ENCODE measurements at regions not wholly inside any gene's neighbourhood (a gene's known extent, or its start where the extent isn't known, plus 50 kb on each side); places are given as distances from the start of the nearest gene placed in this dataset.

- TF ChIP-seq CTCF (conservative IDR thresholded peaks at IDR 0.05; ENCODE audit: low read depth in 2 of 2) (no peak), CREB1 (CRISPR knock-in tag; IDR thresholded peaks at IDR 0.05; ENCODE audit: low read depth) (no peak)
Observed at GRCh38 chr7:124284937-124285336, 252.1 kb upstream of the TMEM229A start (continued).

GRCh38 chr7:124276005-124276622 is 243.2 kb upstream of the TMEM229A start:
- no peaks in the 10 kb centered on the region for H3K27me3 ChIP-seq (ENCODE audit: insufficient read depth)
- H3K79me2 ChIP-seq (replicated peaks; ENCODE audit: insufficient read depth), result no peaks in the 10 kb centered on the region
- H3K9me2 ChIP-seq (ENCODE audit: insufficient read depth), result peaks cover 7% of the 10 kb centered on the region; the same call in 1 of the 2 replicates
- peaks cover 4% of the 10 kb centered on the region; the same call in 1 of the 2 replicates for H3K4me1 ChIP-seq (ENCODE audit: insufficient read depth)
- H4K20me1 ChIP-seq (replicated peaks; ENCODE audit: insufficient read depth), result no peaks in the 10 kb centered on the region
- ATAC-seq (peak; percentile 99), DNase-seq (ENCODE audit: low spot score) (peak; percentile 77)
- H3K9me3 Mint-ChIP-seq, result no peaks in the 10 kb centered on the region; the same call in 2 of the 3 replicates
- H3K27ac Mint-ChIP-seq, result no peak overlapping the region; the same call in none of the 2 replicates
- no peaks in the 10 kb centered on the region for H3F3A ChIP-seq (replicated peaks; ENCODE audit: low read depth)
- no peaks in the 10 kb centered on the region for H3K27me3 Mint-ChIP-seq (ENCODE audit: insufficient read depth, low read depth, poor library complexity)
- H3K4me2 ChIP-seq, result no peak overlapping the region
- TF ChIP-seq CTCF (conservative IDR thresholded peaks at IDR 0.05; ENCODE audit: low read depth in 2 of 2) (peak; percentile 73 to 78), ZNF462 (CRISPR knock-in tag; IDR thresholded peaks at IDR 0.05) (0 out of 2 replicates have a peak, but pooled peaks have one; percentile 31), POLR2AphosphoS5 (IDR thresholded peaks at IDR 0.05; ENCODE audit: low read depth) (no peak), ETS1 (IDR thresholded peaks at IDR 0.05) (no peak)
- no peak overlapping the region for H3K4me3 Mint-ChIP-seq
- H3K4me1 Mint-ChIP-seq, result peaks cover 10% of the 10 kb centered on the region
- no peaks in the 10 kb centered on the region for H3K36me3 Mint-ChIP-seq (ENCODE audit: low read depth)
- no peak overlapping the region for H3K4me3 ChIP-seq
- no peak overlapping the region for H2AFZ ChIP-seq
- H3K36me3 ChIP-seq (ENCODE audit: insufficient read depth), result no peaks in the 10 kb centered on the region; the same call in 1 of the 2 replicates
- no peak overlapping the region for H3K27ac ChIP-seq (ENCODE audit: low read depth)

Measured in GM23338 (cell line).